GM12872 (cell line): ENCODE measurements at regions not wholly inside any gene's neighbourhood (a gene's known extent, or its start where the extent isn't known, plus 50 kb on each side); places are given as distances from the start of the nearest gene placed in this dataset.

ENCODE experiments used
- TF ChIP-seq, protein P1 (sequence below): IDR thresholded peaks from 3 replicates; pipeline ENCODE4 v1.5.1; 2011; ENCODE audit warnings: low read depth, mild to moderate bottlenecking, low read length, moderate library complexity; ENCODE audit not compliant: insufficient read depth

DNA sequence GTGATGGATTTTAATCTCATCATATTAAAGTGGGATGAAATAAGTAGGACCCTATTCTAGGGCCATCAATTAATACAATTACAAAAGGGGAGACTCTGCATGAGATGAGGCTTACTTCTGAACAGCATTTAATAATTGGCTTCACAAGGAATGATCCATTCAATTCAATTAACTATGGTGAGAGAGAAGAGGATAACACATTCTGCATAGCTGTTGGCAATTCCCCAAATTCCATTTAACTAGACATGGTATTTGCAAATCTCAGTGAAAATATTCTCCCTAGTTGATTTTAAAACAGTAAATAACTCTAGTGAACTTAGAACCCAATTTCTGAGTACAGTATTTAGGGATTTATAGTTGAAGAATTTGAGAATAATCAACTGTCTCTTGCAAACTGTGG is 145.3 kb downstream of the NOC3L start:
- TF ChIP-seq, protein P1, sequence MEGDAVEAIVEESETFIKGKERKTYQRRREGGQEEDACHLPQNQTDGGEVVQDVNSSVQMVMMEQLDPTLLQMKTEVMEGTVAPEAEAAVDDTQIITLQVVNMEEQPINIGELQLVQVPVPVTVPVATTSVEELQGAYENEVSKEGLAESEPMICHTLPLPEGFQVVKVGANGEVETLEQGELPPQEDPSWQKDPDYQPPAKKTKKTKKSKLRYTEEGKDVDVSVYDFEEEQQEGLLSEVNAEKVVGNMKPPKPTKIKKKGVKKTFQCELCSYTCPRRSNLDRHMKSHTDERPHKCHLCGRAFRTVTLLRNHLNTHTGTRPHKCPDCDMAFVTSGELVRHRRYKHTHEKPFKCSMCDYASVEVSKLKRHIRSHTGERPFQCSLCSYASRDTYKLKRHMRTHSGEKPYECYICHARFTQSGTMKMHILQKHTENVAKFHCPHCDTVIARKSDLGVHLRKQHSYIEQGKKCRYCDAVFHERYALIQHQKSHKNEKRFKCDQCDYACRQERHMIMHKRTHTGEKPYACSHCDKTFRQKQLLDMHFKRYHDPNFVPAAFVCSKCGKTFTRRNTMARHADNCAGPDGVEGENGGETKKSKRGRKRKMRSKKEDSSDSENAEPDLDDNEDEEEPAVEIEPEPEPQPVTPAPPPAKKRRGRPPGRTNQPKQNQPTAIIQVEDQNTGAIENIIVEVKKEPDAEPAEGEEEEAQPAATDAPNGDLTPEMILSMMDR: no peak

DNA sequence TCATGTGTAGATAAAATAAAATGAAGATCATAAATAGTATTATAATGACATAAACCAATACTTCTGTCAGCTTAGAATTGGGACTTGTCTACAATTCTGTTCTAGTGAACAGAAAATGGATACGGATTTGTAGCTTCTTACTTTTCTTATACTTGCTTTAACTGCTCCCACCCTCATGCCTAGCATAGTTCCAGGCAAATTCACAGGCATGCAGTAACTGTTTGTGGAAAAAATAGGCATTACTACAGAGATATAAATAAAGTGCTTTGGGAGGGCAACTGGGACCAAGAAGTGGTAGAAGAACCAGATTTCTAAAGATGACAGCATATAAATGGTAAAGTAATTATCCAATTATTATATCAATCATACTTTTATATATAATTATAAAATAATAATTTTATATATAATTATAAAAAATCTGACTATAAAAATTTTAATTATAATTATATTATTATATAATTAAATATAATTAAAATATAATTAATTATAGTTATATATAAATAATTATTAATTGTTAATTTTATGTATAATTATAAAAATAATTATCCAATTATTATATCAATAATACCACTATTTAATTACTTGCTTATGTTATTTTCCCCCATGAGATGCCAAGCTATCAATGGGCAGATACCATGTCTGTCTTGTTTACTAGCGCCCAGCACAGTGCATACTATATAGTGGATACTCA is 144.1 kb downstream of the NOC3L start:
- TF ChIP-seq, protein P1: no peak

DNA sequence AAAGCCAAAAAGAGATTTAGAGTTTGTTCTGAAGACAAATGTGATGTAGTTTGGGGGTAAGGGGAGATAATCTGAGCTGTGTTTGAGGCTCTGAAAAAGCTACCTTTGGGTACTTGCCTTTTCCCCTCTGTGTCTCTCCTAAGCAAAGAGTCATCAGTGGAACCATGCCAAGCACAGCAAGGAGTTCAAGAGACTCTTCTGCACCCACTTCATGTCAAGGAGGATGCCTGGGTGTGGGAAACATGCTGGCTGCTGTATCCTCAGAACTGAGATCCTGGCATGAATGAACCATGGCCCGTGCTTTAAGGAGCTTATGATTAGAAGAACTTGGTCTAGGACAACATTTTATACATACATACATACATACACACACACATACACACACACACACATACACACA is 142.9 kb downstream of the NOC3L start:
- TF ChIP-seq, protein P1: no peak

DNA sequence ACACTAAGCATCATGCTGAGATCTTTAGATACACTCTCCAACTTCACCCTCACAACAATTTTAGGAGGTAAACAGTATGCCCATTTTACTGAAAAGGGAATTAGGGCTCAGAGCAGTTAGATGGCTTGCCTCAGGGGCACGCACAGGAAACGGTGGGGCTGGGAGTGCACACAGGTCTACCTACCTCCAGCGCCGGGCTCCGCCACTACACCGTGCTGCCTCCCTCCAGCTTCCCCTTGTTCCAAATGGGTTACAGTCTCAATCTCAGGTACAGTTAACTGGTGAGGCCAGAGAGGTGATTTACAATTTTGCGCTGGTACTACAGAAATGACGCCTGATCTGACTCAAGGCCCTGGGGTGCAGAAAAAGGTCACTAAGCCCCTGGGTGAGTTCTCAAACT is 142.0 kb downstream of the NOC3L start:
- TF ChIP-seq, protein P1: no peak

DNA sequence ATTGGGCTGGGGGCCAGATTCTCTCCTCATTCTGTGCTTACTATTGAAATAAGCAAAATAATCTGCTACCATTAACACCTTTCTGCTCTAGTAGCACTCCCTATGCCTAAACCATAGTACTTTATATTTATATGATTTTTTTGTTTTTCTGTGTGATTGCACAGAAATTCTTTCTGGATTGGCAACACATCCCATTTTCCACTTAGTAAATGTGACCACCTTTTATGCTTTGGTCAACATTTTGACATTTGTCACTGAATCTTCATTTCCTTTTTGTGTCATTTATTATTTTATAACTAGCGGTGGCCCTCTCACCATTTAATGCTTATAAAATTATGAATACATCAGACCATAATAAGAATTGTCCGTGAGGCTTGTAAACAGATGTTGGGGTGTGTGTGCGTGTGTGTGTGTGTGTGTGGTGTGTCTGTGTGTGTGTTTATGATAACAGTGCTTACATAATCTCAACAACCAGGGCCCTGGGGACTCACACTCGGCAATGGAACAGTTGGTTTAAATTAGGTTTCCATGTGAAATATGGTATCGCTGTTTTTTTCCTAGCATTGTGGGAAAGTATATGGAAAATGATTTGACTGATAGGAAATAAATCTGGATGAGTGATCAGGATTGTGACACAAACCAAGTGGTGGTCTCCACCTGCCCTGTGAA is 138.9 kb downstream of the NOC3L start:
- TF ChIP-seq, protein P1: no peak

DNA sequence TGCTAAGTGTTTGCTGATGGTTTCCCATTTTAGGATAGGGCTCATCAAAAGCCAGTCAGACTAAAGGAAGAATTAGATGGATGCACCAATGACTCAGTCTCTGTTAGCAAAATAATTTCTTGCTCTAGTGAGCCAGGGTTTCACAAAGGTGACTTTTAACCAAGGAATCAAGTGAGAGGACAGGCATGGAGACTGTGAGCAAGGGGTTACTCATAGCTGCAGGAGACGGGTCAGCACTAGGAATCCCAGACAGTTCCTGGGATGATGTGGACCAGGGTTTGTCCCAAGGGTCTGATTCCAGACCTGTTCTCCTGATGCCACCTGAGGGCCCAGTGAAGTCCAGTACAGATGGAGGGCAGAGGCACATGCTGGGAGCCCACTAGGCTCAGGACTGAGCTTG is 138.1 kb downstream of the NOC3L start:
- TF ChIP-seq, protein P1: no peak

DNA sequence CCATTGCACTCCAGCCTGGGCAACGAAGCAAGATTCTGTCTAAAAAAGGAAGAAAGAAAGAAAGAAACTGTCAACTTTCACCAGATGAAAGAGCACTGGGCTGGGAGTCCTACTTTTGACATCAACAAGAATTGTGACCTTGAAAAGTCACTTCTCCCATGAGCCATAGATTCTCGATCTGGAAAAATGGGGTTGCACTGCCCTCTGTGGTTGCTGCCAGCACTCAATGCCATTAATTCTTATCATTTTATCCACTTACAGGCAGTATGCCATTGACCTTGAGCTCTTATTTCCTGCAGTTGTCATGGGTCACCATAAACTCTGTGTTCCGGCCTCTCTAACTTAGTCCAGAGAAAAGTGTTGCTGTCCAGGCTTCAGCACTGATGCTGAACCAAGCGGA is 137.2 kb downstream of the NOC3L start:
- TF ChIP-seq, protein P1: no peak
